ENCODE measurements at regions not wholly inside any gene's neighbourhood (a gene's known extent, or its start where the extent isn't known, plus 50 kb on each side); places are given as distances from the start of the nearest gene placed in this dataset.

DNA sequence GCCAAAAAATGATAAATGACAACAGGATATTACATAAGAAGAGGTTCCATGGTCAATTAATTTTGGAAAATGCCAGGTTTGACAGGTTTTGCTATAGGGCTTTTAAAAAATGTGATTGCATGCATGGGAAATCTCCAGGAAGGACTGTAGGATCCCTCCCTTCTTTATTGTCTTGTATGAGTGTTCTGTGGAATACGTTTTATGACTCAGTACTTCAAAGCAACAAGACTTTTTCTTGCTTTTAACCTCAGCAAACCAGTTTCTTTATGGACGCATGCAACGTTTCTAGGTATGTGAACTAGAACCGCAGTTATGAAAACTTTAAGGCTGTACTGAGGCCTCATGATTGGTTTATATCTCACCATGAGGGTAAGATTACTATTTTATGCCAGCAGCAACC lies 76.6 kb upstream of the NTRK2 start:
- no peak for TF ChIP-seq EZH2 (IDR thresholded peaks at IDR 0.05; ENCODE audit: borderline replicate concordance, low read length)
- no peak for TF ChIP-seq CTCF (IDR thresholded peaks at IDR 0.05; ENCODE audit: low read length)

Data from OCI-LY1 (cell line).